Loucy (cell line): ENCODE measurements at regions not wholly inside any gene's neighbourhood (a gene's known extent, or its start where the extent isn't known, plus 50 kb on each side); places are given as distances from the start of the nearest gene placed in this dataset.

Source experiments
- EZH2phosphoT487 ChIP-seq: fragments of 200-600 bp; IDR thresholded peaks from 2 replicates; pipeline ENCODE4 v1.6.1; 2018; ENCODE audit warnings: antibody characterized with exemption, mild to moderate bottlenecking, moderate library complexity, borderline replicate concordance
- TF ChIP-seq, protein P1 (sequence below): fragments of 200-600 bp; sonication (generic); conservative IDR thresholded peaks from 2 replicates; pipeline ENCODE4 v1.5.1; 2014; ENCODE audit warnings: mild to moderate bottlenecking, antibody characterized with exemption, low read length

DNA sequence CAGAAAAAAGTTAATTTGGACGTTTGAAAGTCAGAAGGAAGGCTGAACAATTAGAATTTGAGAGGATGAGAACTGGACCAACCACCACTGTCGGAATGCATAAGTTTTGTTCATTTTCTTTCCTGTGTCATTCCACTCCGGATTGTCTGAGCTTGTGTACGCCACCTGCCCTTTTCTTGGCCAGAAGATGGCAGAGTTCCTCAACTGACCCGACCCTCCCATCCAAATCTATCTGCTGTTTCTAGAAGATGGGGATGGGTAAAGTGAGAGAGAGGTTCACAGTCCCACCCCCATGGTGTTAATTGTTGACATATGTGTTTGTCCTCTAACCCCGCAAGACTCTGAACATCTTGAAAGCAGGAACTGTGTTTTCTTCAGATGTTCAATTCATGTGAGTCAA lies 388.0 kb downstream of the VRK1 start:
- TF ChIP-seq, protein P1, sequence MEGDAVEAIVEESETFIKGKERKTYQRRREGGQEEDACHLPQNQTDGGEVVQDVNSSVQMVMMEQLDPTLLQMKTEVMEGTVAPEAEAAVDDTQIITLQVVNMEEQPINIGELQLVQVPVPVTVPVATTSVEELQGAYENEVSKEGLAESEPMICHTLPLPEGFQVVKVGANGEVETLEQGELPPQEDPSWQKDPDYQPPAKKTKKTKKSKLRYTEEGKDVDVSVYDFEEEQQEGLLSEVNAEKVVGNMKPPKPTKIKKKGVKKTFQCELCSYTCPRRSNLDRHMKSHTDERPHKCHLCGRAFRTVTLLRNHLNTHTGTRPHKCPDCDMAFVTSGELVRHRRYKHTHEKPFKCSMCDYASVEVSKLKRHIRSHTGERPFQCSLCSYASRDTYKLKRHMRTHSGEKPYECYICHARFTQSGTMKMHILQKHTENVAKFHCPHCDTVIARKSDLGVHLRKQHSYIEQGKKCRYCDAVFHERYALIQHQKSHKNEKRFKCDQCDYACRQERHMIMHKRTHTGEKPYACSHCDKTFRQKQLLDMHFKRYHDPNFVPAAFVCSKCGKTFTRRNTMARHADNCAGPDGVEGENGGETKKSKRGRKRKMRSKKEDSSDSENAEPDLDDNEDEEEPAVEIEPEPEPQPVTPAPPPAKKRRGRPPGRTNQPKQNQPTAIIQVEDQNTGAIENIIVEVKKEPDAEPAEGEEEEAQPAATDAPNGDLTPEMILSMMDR, result peak; percentile 65
- TF ChIP-seq EZH2phosphoT487, result no peak
